ENCODE measurements at regions not wholly inside any gene's neighbourhood (a gene's known extent, or its start where the extent isn't known, plus 50 kb on each side); places are given as distances from the start of the nearest gene placed in this dataset.

GRCh38 chr7:106376026-106376799 lies 91.4 kb upstream of the NAMPT start:
- TF ChIP-seq CTCF (IDR thresholded peaks at IDR 0.05), result no peak
- TF ChIP-seq POLR2A (IDR thresholded peaks at IDR 0.05), result no peak
